Testis (tissue), 2 donors: ENCODE measurements at regions not wholly inside any gene's neighbourhood (a gene's known extent, or its start where the extent isn't known, plus 50 kb on each side); places are given as distances from the start of the nearest gene placed in this dataset.

ENCODE experiments used
- DNase-seq: peaks from one replicate; pipeline ENCODE4 v3.0.0-alpha.2; 2019
- H3K27ac ChIP-seq, 2 donors: fragments of 200-600 bp; sonication (generic); one replicate each; pipeline ENCODE4 v1.5.1; 2019
- H3K27me3 ChIP-seq: fragments of 200-600 bp; sonication (generic); one replicate; pipeline ENCODE4 v1.5.1; 2019
- H3K36me3 ChIP-seq: fragments of 200-600 bp; sonication (generic); one replicate; pipeline ENCODE4 v1.5.1; 2017; ENCODE audit warnings: low read depth; ENCODE audit errors: missing control alignments
- H3K4me1 ChIP-seq: fragments of 200-600 bp; sonication (generic); one replicate; pipeline ENCODE4 v1.5.1; 2019
- H3K4me3 ChIP-seq, 2 donors: fragments of 200-600 bp; sonication (generic); one replicate each; pipeline ENCODE4 v1.5.1; 2017 to 2019
- H3K9me3 ChIP-seq: fragments of 200-600 bp; sonication (generic); one replicate; pipeline ENCODE4 v1.5.1; 2017
- POLR2A ChIP-seq: fragments of 450-650 bp; IDR thresholded peaks from one replicate; pipeline ENCODE4 v1.6.1; 2017; ENCODE audit warnings: antibody characterized with exemption, mild to moderate bottlenecking, moderate library complexity
- WGBS, 2 donors: methylation state at CpG; one replicate each; pipeline ENCODE4 v1.1.5; 2018; 5-methylcytosine and 5-hydroxymethylcytosine counted together
- intact Hi-C: fragments of 100-400 bp; cut with DNase I; formaldehyde crosslinking; loops from one replicate; pipeline ENCODE4 v1.15.1; 2023; ENCODE audit warnings: low total_unique reads
- TF ChIP-seq, protein P1 (sequence below), 3 experiments: fragments of 450-650 bp in 2 of 3; fragments of 200-600 bp in 1 of 3; sonication (generic) in 1 of 3; IDR thresholded peaks; one replicate each; pipeline ENCODE4 v1.5.1; 2016 to 2019; ENCODE audit warnings: antibody characterized with exemption in 3 of 3, mild to moderate bottlenecking in 2 of 3, moderate library complexity in 1 of 3

DNA sequence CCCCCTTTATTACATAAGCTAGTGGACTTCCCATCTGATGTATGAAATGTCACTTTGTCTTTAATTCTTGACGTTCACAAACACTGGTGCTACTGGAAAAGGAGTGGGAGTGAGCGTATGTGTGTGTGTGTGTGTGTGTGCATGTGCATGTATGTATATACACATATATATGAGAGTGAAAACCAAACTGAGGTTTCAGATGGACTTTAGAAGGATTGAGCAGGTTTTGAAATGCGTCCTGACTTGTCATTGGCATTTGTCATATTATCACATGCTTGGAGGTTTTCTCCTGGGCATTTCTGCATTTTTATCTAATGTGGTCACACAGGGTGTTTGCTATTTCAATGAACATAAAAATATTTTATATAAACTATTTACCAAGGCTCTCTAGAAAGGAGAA lies 1085.9 kb downstream of the BCL11B start:
- intact Hi-C loops: no loop called here
- H3K36me3 ChIP-seq: no peaks in the 10 kb centered on the region
- H3K27ac ChIP-seq: no peak overlapping the region
- no peak for DNase-seq
- 70 to 83% methylated on average over 3 of the region's 3 CpGs for WGBS, 2 donors
- no peaks in the 10 kb centered on the region for H3K27me3 ChIP-seq
- no peak for TF ChIP-seq POLR2A
- TF ChIP-seq, protein P1, sequence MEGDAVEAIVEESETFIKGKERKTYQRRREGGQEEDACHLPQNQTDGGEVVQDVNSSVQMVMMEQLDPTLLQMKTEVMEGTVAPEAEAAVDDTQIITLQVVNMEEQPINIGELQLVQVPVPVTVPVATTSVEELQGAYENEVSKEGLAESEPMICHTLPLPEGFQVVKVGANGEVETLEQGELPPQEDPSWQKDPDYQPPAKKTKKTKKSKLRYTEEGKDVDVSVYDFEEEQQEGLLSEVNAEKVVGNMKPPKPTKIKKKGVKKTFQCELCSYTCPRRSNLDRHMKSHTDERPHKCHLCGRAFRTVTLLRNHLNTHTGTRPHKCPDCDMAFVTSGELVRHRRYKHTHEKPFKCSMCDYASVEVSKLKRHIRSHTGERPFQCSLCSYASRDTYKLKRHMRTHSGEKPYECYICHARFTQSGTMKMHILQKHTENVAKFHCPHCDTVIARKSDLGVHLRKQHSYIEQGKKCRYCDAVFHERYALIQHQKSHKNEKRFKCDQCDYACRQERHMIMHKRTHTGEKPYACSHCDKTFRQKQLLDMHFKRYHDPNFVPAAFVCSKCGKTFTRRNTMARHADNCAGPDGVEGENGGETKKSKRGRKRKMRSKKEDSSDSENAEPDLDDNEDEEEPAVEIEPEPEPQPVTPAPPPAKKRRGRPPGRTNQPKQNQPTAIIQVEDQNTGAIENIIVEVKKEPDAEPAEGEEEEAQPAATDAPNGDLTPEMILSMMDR (IDR thresholded peaks at IDR 0.05): no peak
- H3K4me3 ChIP-seq: no peak overlapping the region
- no peaks in the 10 kb centered on the region for H3K4me1 ChIP-seq
- no peaks in the 10 kb centered on the region for H3K9me3 ChIP-seq

DNA sequence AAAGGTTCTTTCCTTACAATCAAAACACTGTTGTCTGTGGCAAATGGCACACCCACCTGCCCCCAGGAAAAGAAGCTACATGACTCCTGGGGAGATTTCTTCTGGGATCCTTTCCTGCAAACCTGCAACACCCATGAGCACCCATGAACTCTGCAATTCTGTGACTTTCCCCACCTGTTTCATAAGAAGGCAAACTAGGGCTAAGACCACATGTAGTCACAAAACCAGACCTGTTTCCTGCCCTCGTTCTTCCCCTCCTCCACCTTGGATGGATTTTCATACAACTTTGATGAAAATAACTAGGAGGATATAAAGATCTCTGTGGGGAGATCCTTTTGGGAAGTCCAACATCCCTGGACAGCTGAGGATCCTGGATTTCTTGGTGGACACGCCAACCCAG lies 1084.7 kb downstream of the BCL11B start:
- no peaks in the 10 kb centered on the region for H3K4me1 ChIP-seq
- H3K4me3 ChIP-seq: no peak overlapping the region
- no peaks in the 10 kb centered on the region for H3K27me3 ChIP-seq
- intact Hi-C loops: no loop called here
- no peak for DNase-seq
- no peaks in the 10 kb centered on the region for H3K9me3 ChIP-seq
- TF ChIP-seq, protein P1 (IDR thresholded peaks at IDR 0.05): no peak
- TF ChIP-seq POLR2A: no peak
- 73 to 94% methylated on average over 2 of the region's 2 CpGs for WGBS, 2 donors
- H3K36me3 ChIP-seq: no peaks in the 10 kb centered on the region
- H3K27ac ChIP-seq: no peak overlapping the region

DNA sequence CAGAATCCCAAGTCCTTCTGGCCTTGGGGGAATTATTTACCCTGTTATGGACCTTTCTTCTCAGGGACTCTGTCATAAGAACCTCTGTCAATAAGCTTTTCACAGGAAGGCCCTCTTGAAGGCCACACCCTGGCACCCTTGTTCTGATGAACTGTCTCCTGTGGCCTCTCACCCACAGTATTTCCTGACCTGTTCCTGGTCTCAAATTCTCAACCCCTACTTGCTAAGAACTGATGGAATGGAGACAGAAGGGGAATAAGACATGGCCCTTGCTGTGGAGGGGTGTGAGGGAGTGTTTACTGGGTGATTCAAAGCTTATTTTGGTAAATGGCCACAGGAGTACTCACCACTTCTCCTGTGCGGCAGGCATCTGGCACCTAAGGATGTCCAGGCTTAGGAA lies 1082.9 kb downstream of the BCL11B start:
- DNase-seq: no peak
- Histone ChIP-seq H3K27me3 (no peaks in the 10 kb centered on the region), H3K4me1 (no peaks in the 10 kb centered on the region), H3K27ac (no peak overlapping the region), H3K9me3 (no peaks in the 10 kb centered on the region), H3K36me3 (no peaks in the 10 kb centered on the region), H3K4me3 (no peak overlapping the region)
- 86 to 94% methylated on average over 1 of the region's 1 CpG for WGBS, 2 donors
- TF ChIP-seq POLR2A: no peak
- intact Hi-C loops: no loop called here

DNA sequence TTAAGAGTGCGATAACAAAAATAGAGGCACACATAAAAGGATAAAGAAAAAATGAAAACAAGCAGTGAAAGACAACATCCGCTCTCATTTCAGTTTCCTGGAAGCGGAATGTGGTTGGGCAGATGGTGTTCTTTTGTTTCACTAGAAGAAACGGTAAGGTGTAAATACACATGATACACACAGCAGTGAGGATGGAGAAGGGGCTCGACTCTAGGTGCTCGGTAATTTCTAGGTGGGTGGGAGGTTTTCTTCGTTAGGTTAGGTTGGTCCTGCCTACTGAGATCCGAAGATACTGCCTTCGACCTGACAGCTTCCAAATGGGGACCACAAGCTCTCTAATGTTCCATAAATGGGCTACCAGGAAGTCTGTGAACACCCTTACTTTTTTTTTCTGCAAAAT lies 1082.5 kb downstream of the BCL11B start:
- H3K27ac ChIP-seq: no peak overlapping the region
- no peaks in the 10 kb centered on the region for H3K27me3 ChIP-seq
- no peaks in the 10 kb centered on the region for H3K4me1 ChIP-seq
- no peaks in the 10 kb centered on the region for H3K9me3 ChIP-seq
- intact Hi-C loops: no loop called here
- no peak for DNase-seq
- no peak overlapping the region for H3K4me3 ChIP-seq
- TF ChIP-seq, protein P1 (IDR thresholded peaks at IDR 0.05): no peak
- no peak for TF ChIP-seq POLR2A
- 79 to 89% methylated on average over 9 of the region's 9 CpGs for WGBS, 2 donors
- no peaks in the 10 kb centered on the region for H3K36me3 ChIP-seq

DNA sequence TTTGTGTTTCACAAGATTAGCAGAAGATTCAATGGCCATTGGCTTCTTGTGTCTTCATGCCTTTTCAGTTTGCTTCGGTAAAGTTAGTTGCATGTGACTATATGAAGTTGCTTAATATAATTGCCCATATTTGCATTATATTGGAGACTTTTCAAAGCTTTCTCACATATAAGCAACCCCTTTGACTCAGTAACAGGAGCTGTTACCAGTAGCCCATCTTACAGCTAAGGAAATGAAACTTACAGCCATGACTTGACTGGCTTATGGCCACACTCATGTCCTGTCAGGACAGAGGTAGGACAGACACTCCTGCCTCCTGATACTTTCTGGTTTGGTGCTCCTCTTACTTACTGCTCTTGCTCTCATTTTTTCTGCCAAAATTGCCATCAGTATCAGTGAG lies 1082.1 kb downstream of the BCL11B start:
- no peak for DNase-seq
- Histone ChIP-seq H3K4me3 (no peak overlapping the region), H3K4me1 (no peaks in the 10 kb centered on the region), H3K27me3 (no peaks in the 10 kb centered on the region), H3K9me3 (no peaks in the 10 kb centered on the region), H3K27ac (no peak overlapping the region), H3K36me3 (no peaks in the 10 kb centered on the region)
- TF ChIP-seq, protein P1 (IDR thresholded peaks at IDR 0.05): no peak
- no peak for TF ChIP-seq POLR2A
- intact Hi-C loops: no loop called here
- 88 to 97% methylated on average over 1 of the region's 1 CpG for WGBS, 2 donors
